HEK293 (cell line): ENCODE measurements at regions not wholly inside any gene's neighbourhood (a gene's known extent, or its start where the extent isn't known, plus 50 kb on each side); places are given as distances from the start of the nearest gene placed in this dataset.
A peak's percentile ranks its signal among the peaks of the same experiment; 100 is the strongest.

Experiments used
- AEBP2 ChIP-seq: fragments of 450-650 bp; formaldehyde crosslinking; IDR thresholded peaks from 2 replicates; pipeline ENCODE4 v1.5.1; 2016; ENCODE audit warnings: missing biosample characterization, missing genetic modification characterization, borderline replicate concordance
- BCL11B ChIP-seq: fragments of 450-650 bp; formaldehyde crosslinking; IDR thresholded peaks from 2 replicates; pipeline ENCODE4 v1.5.1; 2016; ENCODE audit warnings: low read depth, missing biosample characterization, missing genetic modification characterization
- KLF9 ChIP-seq: fragments of 450-650 bp; formaldehyde crosslinking; IDR thresholded peaks from 2 replicates; pipeline ENCODE4 v1.5.1; 2016; ENCODE audit warnings: missing biosample characterization, missing genetic modification characterization, low read depth
- OSR2 ChIP-seq: fragments of 450-650 bp; formaldehyde crosslinking; IDR thresholded peaks from 2 replicates; pipeline ENCODE4 v1.5.1; 2016; ENCODE audit warnings: missing biosample characterization, missing genetic modification characterization
- ZBTB1 ChIP-seq: fragments of 450-650 bp; formaldehyde crosslinking; IDR thresholded peaks from 2 replicates; pipeline ENCODE4 v1.5.1; 2016; ENCODE audit warnings: missing biosample characterization, missing genetic modification characterization
- ZBTB26 ChIP-seq: fragments of 450-650 bp; formaldehyde crosslinking; optimal IDR thresholded peaks from 2 replicates; pipeline ENCODE3; 2016; ENCODE audit warnings: missing biosample characterization, mild to moderate bottlenecking, missing genetic modification characterization
- ZFP69B ChIP-seq: fragments of 450-650 bp; formaldehyde crosslinking; IDR thresholded peaks from 2 replicates; pipeline ENCODE4 v1.5.1; 2016; ENCODE audit warnings: missing biosample characterization, missing genetic modification characterization
- ZNF2 ChIP-seq: fragments of 450-650 bp; formaldehyde crosslinking; IDR thresholded peaks from 2 replicates; pipeline ENCODE4 v1.5.1; 2016; ENCODE audit warnings: missing biosample characterization, missing genetic modification characterization
- ZNF211 ChIP-seq: fragments of 450-650 bp; formaldehyde crosslinking; IDR thresholded peaks from 2 replicates; pipeline ENCODE4 v1.5.1; 2016; ENCODE audit warnings: low read depth, missing biosample characterization, missing genetic modification characterization
- ZNF24 ChIP-seq: fragments of 450-650 bp; formaldehyde crosslinking; IDR thresholded peaks from 2 replicates; pipeline ENCODE4 v1.5.1; 2016; ENCODE audit warnings: missing biosample characterization, missing genetic modification characterization
- ZNF292 ChIP-seq: fragments of 450-650 bp; formaldehyde crosslinking; IDR thresholded peaks from 2 replicates; pipeline ENCODE4 v1.5.1; 2016; ENCODE audit warnings: low read depth, missing biosample characterization, missing genetic modification characterization, borderline replicate concordance
- ZNF324 ChIP-seq: fragments of 450-650 bp; formaldehyde crosslinking; IDR thresholded peaks from 2 replicates; pipeline ENCODE4 v1.5.1; 2016; ENCODE audit warnings: missing biosample characterization, missing genetic modification characterization
- ZNF510 ChIP-seq: fragments of 450-650 bp; formaldehyde crosslinking; IDR thresholded peaks from 2 replicates; pipeline ENCODE4 v1.5.1; 2018; ENCODE audit warnings: mild to moderate bottlenecking, missing genetic modification characterization, missing biosample characterization; ENCODE audit not compliant: insufficient replicate concordance
- ZNF529 ChIP-seq: fragments of 450-650 bp; formaldehyde crosslinking; IDR thresholded peaks from 2 replicates; pipeline ENCODE4 v1.5.1; 2017; ENCODE audit warnings: missing genetic modification characterization, missing biosample characterization; ENCODE audit not compliant: insufficient replicate concordance
- ZNF624 ChIP-seq: fragments of 450-650 bp; formaldehyde crosslinking; IDR thresholded peaks from 2 replicates; pipeline ENCODE4 v1.5.1; 2017; ENCODE audit warnings: missing biosample characterization, missing genetic modification characterization
- ZNF626 ChIP-seq: fragments of 450-650 bp; sonication (Bioruptor Pico); formaldehyde crosslinking; IDR thresholded peaks from 2 replicates; pipeline ENCODE4 v1.5.1; 2018; ENCODE audit warnings: missing biosample characterization, missing genetic modification characterization, inconsistent platforms
- ZNF645 ChIP-seq: fragments of 450-650 bp; formaldehyde crosslinking; IDR thresholded peaks from 2 replicates; pipeline ENCODE4; 2016; ENCODE audit warnings: missing biosample characterization, missing genetic modification characterization
- ZNF692 ChIP-seq: fragments of 450-650 bp; formaldehyde crosslinking; IDR thresholded peaks from 2 replicates; pipeline ENCODE4 v1.5.1; 2016; ENCODE audit warnings: missing biosample characterization, missing genetic modification characterization
- ZNF701 ChIP-seq: fragments of 450-650 bp; formaldehyde crosslinking; IDR thresholded peaks from 2 replicates; pipeline ENCODE4 v1.5.1; 2016; ENCODE audit warnings: missing biosample characterization, missing genetic modification characterization
- ZNF776 ChIP-seq: fragments of 450-650 bp; formaldehyde crosslinking; IDR thresholded peaks from 2 replicates; pipeline ENCODE4 v1.5.0; 2017; ENCODE audit warnings: missing biosample characterization, missing genetic modification characterization, borderline replicate concordance
- ZNF837 ChIP-seq: fragments of 450-650 bp; formaldehyde crosslinking; IDR thresholded peaks from 2 replicates; pipeline ENCODE4 v1.5.1; 2016; ENCODE audit warnings: missing biosample characterization, missing genetic modification characterization
- ZSCAN30 ChIP-seq: fragments of 450-650 bp; IDR thresholded peaks from 2 replicates; pipeline ENCODE4 v1.5.1; 2018; ENCODE audit warnings: missing biosample characterization, mild to moderate bottlenecking, missing genetic modification characterization, moderate library complexity
- ZXDB ChIP-seq: fragments of 450-650 bp; formaldehyde crosslinking; IDR thresholded peaks from 2 replicates; pipeline ENCODE4 v1.5.1; 2016; ENCODE audit warnings: missing biosample characterization, missing genetic modification characterization
- TF ChIP-seq, protein P1 (sequence below): fragments of 450-650 bp; formaldehyde crosslinking; IDR thresholded peaks from 2 replicates; pipeline ENCODE4 v1.5.1; 2016; ENCODE audit warnings: missing biosample characterization, missing genetic modification characterization
- TF ChIP-seq, protein P2 (sequence below): fragments of 450-650 bp; formaldehyde crosslinking; IDR thresholded peaks from 2 replicates; pipeline ENCODE4 v1.5.1; 2016; ENCODE audit warnings: missing biosample characterization, missing genetic modification characterization
- TF ChIP-seq, protein P3 (sequence below): fragments of 450-650 bp; formaldehyde crosslinking; IDR thresholded peaks from 2 replicates; pipeline ENCODE4 v1.5.1; 2016; ENCODE audit warnings: missing biosample characterization, missing genetic modification characterization, borderline replicate concordance

DNA sequence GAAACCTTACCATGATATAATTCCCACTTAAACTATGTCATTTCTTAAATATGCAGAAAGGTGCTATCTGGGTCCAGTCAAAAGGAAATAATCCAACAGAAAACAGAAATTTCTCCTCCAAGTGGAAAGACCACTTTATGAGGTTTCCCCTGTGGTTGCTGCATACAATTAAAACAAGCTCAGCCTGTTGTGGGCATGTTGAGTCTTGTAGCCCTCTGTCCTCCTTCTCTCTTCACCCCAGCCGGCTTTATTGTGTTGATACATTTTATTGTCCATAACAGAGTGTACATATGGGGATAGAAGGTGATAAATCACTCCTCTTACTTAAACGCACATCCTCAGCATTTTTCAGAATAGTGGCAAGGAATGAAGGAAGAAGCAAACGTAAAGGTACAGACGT lies 126.0 kb upstream of the MTNR1B start (continued):
- TF ChIP-seq ZNF292 (no peak), ZXDB (tag by site-specific recombination) (peak; percentile 61; the same call in 1 of the 2 replicates), BCL11B (tag by site-specific recombination) (no peak), ZSCAN30 (tag by site-specific recombination) (peak; percentile 61; the same call in 1 of the 2 replicates), ZBTB1 (tag by site-specific recombination) (0 out of 2 replicates have a peak, but pooled peaks have one; percentile 35), OSR2 (peak; percentile 74), KLF9 (tag by site-specific recombination) (no peak), ZNF837 (tag by site-specific recombination) (no peak), ZFP69B (tag by site-specific recombination) (0 out of 2 replicates have a peak, but pooled peaks have one; percentile 14), ZNF624 (tag by site-specific recombination) (no peak), AEBP2 (tag by site-specific recombination) (no peak), ZNF324 (no peak), ZNF776 (tag by site-specific recombination) (no peak), ZNF701 (no peak), ZNF645 (tag by site-specific recombination) (no peak), ZNF211 (tag by site-specific recombination) (no peak), ZNF510 (no peak), ZNF24 (tag by site-specific recombination) (peak; percentile 79), ZNF2 (no peak), ZNF692 (tag by site-specific recombination) (no peak), ZNF529 (no peak), ZBTB26 (tag by site-specific recombination) (no peak), ZNF626 (tag by site-specific recombination) (no peak)
- TF ChIP-seq, protein P1, sequence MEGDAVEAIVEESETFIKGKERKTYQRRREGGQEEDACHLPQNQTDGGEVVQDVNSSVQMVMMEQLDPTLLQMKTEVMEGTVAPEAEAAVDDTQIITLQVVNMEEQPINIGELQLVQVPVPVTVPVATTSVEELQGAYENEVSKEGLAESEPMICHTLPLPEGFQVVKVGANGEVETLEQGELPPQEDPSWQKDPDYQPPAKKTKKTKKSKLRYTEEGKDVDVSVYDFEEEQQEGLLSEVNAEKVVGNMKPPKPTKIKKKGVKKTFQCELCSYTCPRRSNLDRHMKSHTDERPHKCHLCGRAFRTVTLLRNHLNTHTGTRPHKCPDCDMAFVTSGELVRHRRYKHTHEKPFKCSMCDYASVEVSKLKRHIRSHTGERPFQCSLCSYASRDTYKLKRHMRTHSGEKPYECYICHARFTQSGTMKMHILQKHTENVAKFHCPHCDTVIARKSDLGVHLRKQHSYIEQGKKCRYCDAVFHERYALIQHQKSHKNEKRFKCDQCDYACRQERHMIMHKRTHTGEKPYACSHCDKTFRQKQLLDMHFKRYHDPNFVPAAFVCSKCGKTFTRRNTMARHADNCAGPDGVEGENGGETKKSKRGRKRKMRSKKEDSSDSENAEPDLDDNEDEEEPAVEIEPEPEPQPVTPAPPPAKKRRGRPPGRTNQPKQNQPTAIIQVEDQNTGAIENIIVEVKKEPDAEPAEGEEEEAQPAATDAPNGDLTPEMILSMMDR (tag by site-specific recombination): no peak
- TF ChIP-seq, protein P2, sequence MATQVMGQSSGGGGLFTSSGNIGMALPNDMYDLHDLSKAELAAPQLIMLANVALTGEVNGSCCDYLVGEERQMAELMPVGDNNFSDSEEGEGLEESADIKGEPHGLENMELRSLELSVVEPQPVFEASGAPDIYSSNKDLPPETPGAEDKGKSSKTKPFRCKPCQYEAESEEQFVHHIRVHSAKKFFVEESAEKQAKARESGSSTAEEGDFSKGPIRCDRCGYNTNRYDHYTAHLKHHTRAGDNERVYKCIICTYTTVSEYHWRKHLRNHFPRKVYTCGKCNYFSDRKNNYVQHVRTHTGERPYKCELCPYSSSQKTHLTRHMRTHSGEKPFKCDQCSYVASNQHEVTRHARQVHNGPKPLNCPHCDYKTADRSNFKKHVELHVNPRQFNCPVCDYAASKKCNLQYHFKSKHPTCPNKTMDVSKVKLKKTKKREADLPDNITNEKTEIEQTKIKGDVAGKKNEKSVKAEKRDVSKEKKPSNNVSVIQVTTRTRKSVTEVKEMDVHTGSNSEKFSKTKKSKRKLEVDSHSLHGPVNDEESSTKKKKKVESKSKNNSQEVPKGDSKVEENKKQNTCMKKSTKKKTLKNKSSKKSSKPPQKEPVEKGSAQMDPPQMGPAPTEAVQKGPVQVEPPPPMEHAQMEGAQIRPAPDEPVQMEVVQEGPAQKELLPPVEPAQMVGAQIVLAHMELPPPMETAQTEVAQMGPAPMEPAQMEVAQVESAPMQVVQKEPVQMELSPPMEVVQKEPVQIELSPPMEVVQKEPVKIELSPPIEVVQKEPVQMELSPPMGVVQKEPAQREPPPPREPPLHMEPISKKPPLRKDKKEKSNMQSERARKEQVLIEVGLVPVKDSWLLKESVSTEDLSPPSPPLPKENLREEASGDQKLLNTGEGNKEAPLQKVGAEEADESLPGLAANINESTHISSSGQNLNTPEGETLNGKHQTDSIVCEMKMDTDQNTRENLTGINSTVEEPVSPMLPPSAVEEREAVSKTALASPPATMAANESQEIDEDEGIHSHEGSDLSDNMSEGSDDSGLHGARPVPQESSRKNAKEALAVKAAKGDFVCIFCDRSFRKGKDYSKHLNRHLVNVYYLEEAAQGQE (tag by site-specific recombination): no peak
- TF ChIP-seq, protein P3, sequence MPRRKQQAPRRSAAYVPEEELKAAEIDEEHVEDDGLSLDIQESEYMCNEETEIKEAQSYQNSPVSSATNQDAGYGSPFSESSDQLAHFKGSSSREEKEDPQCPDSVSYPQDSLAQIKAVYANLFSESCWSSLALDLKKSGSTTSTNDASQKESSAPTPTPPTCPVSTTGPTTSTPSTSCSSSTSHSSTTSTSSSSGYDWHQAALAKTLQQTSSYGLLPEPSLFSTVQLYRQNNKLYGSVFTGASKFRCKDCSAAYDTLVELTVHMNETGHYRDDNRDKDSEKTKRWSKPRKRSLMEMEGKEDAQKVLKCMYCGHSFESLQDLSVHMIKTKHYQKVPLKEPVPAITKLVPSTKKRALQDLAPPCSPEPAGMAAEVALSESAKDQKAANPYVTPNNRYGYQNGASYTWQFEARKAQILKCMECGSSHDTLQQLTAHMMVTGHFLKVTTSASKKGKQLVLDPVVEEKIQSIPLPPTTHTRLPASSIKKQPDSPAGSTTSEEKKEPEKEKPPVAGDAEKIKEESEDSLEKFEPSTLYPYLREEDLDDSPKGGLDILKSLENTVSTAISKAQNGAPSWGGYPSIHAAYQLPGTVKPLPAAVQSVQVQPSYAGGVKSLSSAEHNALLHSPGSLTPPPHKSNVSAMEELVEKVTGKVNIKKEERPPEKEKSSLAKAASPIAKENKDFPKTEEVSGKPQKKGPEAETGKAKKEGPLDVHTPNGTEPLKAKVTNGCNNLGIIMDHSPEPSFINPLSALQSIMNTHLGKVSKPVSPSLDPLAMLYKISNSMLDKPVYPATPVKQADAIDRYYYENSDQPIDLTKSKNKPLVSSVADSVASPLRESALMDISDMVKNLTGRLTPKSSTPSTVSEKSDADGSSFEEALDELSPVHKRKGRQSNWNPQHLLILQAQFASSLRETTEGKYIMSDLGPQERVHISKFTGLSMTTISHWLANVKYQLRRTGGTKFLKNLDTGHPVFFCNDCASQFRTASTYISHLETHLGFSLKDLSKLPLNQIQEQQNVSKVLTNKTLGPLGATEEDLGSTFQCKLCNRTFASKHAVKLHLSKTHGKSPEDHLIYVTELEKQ (tag by site-specific recombination): peak; percentile 77
